SK-N-SH treated with all-trans-retinoic acid at 6 μM for 48 hours (cell line): ENCODE measurements at regions not wholly inside any gene's neighbourhood (a gene's known extent, or its start where the extent isn't known, plus 50 kb on each side); places are given as distances from the start of the nearest gene placed in this dataset.

Source experiments
- ATAC-seq: fragments of 200-7000 bp; cut with Tn5 transposase; 3 replicates; pipeline ENCODE4 v1.9.1; 2020; ENCODE audit warnings: mild to moderate bottlenecking, moderate library complexity
- ARNTL ChIP-seq: fragments of 450-650 bp; formaldehyde crosslinking; IDR thresholded peaks from 2 replicates; pipeline ENCODE4 v1.5.0; 2020; ENCODE audit warnings: low read depth, mild to moderate bottlenecking, moderate library complexity, borderline replicate concordance
- BACH2 ChIP-seq: fragments of 250-450 bp; sonication (Bioruptor Pico); IDR thresholded peaks from 2 replicates; pipeline ENCODE4 v1.9.0; 2021; ENCODE audit warnings: mild to moderate bottlenecking, borderline replicate concordance
- CREB5 ChIP-seq: fragments of 250-450 bp; sonication (Bioruptor Pico); IDR thresholded peaks from 2 replicates; pipeline ENCODE4 v1.5.1; 2020; ENCODE audit warnings: low read depth, mild to moderate bottlenecking, moderate library complexity
- CSDC2 ChIP-seq: fragments of 250-450 bp; sonication (Bioruptor Pico); IDR thresholded peaks from 2 replicates; pipeline ENCODE4 v1.5.0; 2020; ENCODE audit warnings: mild to moderate bottlenecking, moderate library complexity
- ESRRG ChIP-seq: fragments of 250-450 bp; sonication (Bioruptor Pico); IDR thresholded peaks from 2 replicates; pipeline ENCODE4 v1.6.1; 2021; ENCODE audit warnings: mild to moderate bottlenecking
- GLIS3 ChIP-seq: fragments of 250-450 bp; sonication (Bioruptor Pico); IDR thresholded peaks from 2 replicates; pipeline ENCODE4 v1.5.0; 2020; ENCODE audit warnings: mild to moderate bottlenecking, moderate library complexity
- ISL1 ChIP-seq: fragments of 250-450 bp; sonication (Bioruptor Pico); IDR thresholded peaks from 2 replicates; pipeline ENCODE4 v2.1.2; 2022; ENCODE audit warnings: mild to moderate bottlenecking, moderate library complexity
- OSR1 ChIP-seq: fragments of 250-450 bp; sonication (Bioruptor Pico); IDR thresholded peaks from 2 replicates; pipeline ENCODE4 v1.8.0; 2022; ENCODE audit warnings: moderate library complexity, mild to moderate bottlenecking, inconsistent platforms
- PATZ1 ChIP-seq: fragments of 250-450 bp; sonication (Bioruptor Pico); IDR thresholded peaks from 2 replicates; pipeline ENCODE4 v1.8.0; 2020; ENCODE audit warnings: mild to moderate bottlenecking, moderate library complexity, borderline replicate concordance
- PPARA ChIP-seq: fragments of 250-450 bp; sonication (Bioruptor Pico); IDR thresholded peaks from 2 replicates; pipeline ENCODE4 v1.5.0; 2020; ENCODE audit warnings: mild to moderate bottlenecking, borderline replicate concordance
- RARB ChIP-seq: fragments of 250-450 bp; sonication (Bioruptor Pico); IDR thresholded peaks from 2 replicates; pipeline ENCODE4 v1.8.0; 2021; ENCODE audit warnings: mild to moderate bottlenecking, moderate library complexity
- SNAI2 ChIP-seq: fragments of 250-450 bp; sonication (Bioruptor Pico); IDR thresholded peaks from 2 replicates; pipeline ENCODE4 v1.5.0; 2020; ENCODE audit warnings: mild to moderate bottlenecking, moderate library complexity
- TCF4 ChIP-seq: fragments of 250-450 bp; sonication (Bioruptor Pico); IDR thresholded peaks from 2 replicates; pipeline ENCODE4 v1.8.0; 2021; ENCODE audit warnings: mild to moderate bottlenecking, moderate library complexity, borderline replicate concordance
- TOX ChIP-seq: fragments of 250-450 bp; sonication (Bioruptor Pico); IDR thresholded peaks from 2 replicates; pipeline ENCODE4 v1.8.0; 2021; ENCODE audit warnings: mild to moderate bottlenecking, moderate library complexity, borderline replicate concordance
- TSHZ2 ChIP-seq: fragments of 250-450 bp; sonication (Bioruptor Pico); IDR thresholded peaks from 2 replicates; pipeline ENCODE4 v1.5.0; 2020; ENCODE audit warnings: mild to moderate bottlenecking, moderate library complexity
- ZC3H10 ChIP-seq: fragments of 250-450 bp; sonication (Bioruptor Pico); IDR thresholded peaks from 2 replicates; pipeline ENCODE4 v1.5.1; 2021; ENCODE audit warnings: mild to moderate bottlenecking, moderate library complexity
- ZFP3 ChIP-seq: fragments of 250-450 bp; sonication (Bioruptor Pico); IDR thresholded peaks from 2 replicates; pipeline ENCODE4 v1.5.0; 2020; ENCODE audit warnings: mild to moderate bottlenecking, moderate library complexity
- ZFP30 ChIP-seq: fragments of 450-650 bp; formaldehyde crosslinking; IDR thresholded peaks from 2 replicates; pipeline ENCODE4 v1.5.0; 2022; ENCODE audit warnings: mild to moderate bottlenecking, moderate library complexity
- ZNF70 ChIP-seq: fragments of 450-650 bp; formaldehyde crosslinking; IDR thresholded peaks from 2 replicates; pipeline ENCODE4 v1.5.0; 2020; ENCODE audit warnings: mild to moderate bottlenecking, moderate library complexity
- ZNF8 ChIP-seq: fragments of 450-650 bp; formaldehyde crosslinking; IDR thresholded peaks from 2 replicates; pipeline ENCODE4 v1.5.0; 2020; ENCODE audit warnings: mild to moderate bottlenecking, moderate library complexity
- TF ChIP-seq, protein P1 (sequence below): fragments of 250-450 bp; sonication (Bioruptor Pico); IDR thresholded peaks from 2 replicates; pipeline ENCODE4 v1.8.0; 2021; ENCODE audit warnings: low read depth, mild to moderate bottlenecking, moderate library complexity, borderline replicate concordance
- TF ChIP-seq, protein P2 (sequence below): fragments of 250-450 bp; sonication (Bioruptor Pico); IDR thresholded peaks from 2 replicates; pipeline ENCODE4 v1.5.1; 2021; ENCODE audit warnings: mild to moderate bottlenecking, moderate library complexity

DNA sequence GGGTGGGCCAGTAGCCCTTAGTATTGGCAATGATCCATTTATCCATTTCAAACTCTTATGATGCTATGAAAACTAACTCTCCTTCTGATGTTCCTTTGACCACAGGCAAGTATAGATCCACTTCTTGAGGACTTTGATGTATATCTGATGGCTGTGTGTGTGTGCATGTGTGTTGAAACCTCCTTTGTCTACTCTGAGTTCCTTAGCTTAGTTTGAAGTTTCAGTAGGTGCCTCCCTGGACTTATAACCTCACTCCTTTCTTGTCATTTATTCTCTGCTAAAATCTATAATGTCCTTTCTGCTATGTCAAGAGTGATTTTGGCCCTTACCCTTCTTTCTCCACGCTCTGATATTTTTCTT, 409.3 kb downstream of the PRDM2 start:
- ATAC-seq, result no peak
- TF ChIP-seq ZC3H10 (CRISPR knock-in tag) (no peak), BACH2 (CRISPR knock-in tag) (no peak), PPARA (no peak), TOX (CRISPR knock-in tag) (no peak), CREB5 (no peak), RARB (CRISPR knock-in tag) (no peak), GLIS3 (CRISPR knock-in tag) (no peak), ZNF8 (CRISPR knock-in tag) (no peak)
- TF ChIP-seq, protein P1, sequence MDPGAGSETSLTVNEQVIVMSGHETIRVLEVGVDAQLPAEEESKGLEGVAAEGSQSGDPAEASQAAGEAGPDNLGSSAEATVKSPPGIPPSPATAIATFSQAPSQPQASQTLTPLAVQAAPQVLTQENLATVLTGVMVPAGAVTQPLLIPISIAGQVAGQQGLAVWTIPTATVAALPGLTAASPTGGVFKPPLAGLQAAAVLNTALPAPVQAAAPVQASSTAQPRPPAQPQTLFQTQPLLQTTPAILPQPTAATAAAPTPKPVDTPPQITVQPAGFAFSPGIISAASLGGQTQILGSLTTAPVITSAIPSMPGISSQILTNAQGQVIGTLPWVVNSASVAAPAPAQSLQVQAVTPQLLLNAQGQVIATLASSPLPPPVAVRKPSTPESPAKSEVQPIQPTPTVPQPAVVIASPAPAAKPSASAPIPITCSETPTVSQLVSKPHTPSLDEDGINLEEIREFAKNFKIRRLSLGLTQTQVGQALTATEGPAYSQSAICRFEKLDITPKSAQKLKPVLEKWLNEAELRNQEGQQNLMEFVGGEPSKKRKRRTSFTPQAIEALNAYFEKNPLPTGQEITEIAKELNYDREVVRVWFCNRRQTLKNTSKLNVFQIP (CRISPR knock-in tag), result no peak

- TF ChIP-seq SNAI2 (CRISPR knock-in tag) (no peak), ARNTL (no peak), OSR1 (CRISPR knock-in tag) (no peak), ZNF8 (CRISPR knock-in tag) (no peak), PPARA (no peak), ZC3H10 (CRISPR knock-in tag) (no peak), CSDC2 (CRISPR knock-in tag) (no peak), GLIS3 (CRISPR knock-in tag) (no peak), ZNF70 (CRISPR knock-in tag) (no peak), ISL1 (CRISPR knock-in tag) (no peak), TCF4 (CRISPR knock-in tag) (no peak), ESRRG (CRISPR knock-in tag) (no peak), TSHZ2 (CRISPR knock-in tag) (no peak), ZFP3 (CRISPR knock-in tag) (no peak), ZFP30 (CRISPR knock-in tag) (no peak), CREB5 (no peak)
- TF ChIP-seq, protein P1 (CRISPR knock-in tag), result no peak
- TF ChIP-seq, protein P2, sequence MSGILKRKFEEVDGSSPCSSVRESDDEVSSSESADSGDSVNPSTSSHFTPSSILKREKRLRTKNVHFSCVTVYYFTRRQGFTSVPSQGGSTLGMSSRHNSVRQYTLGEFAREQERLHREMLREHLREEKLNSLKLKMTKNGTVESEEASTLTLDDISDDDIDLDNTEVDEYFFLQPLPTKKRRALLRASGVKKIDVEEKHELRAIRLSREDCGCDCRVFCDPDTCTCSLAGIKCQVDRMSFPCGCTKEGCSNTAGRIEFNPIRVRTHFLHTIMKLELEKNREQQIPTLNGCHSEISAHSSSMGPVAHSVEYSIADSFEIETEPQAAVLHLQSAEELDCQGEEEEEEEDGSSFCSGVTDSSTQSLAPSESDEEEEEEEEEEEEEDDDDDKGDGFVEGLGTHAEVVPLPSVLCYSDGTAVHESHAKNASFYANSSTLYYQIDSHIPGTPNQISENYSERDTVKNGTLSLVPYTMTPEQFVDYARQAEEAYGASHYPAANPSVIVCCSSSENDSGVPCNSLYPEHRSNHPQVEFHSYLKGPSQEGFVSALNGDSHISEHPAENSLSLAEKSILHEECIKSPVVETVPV (CRISPR knock-in tag), result no peak
- TF ChIP-seq, all 23 proteins: peak for 0
- no peak for ATAC-seq
Observed at GRCh38 chr1:14110040-14110439, 410.1 kb downstream of the PRDM2 start.

- ATAC-seq, result no peak
- TF ChIP-seq, protein P2 (CRISPR knock-in tag), result no peak
- no peak for TF ChIP-seq GLIS3 (CRISPR knock-in tag)
- TF ChIP-seq ZC3H10 (CRISPR knock-in tag), result no peak
- TF ChIP-seq ZNF8 (CRISPR knock-in tag), result no peak
- TF ChIP-seq ISL1 (CRISPR knock-in tag), result no peak
- TF ChIP-seq, protein P1 (CRISPR knock-in tag), result no peak
- TF ChIP-seq TOX (CRISPR knock-in tag), result no peak
- no peak for TF ChIP-seq SNAI2 (CRISPR knock-in tag)
- no peak for TF ChIP-seq PATZ1
Observed at GRCh38 chr1:14111121-14111520, 411.1 kb downstream of the PRDM2 start.
